ENCODE measurements at regions not wholly inside any gene's neighbourhood (a gene's known extent, or its start where the extent isn't known, plus 50 kb on each side); places are given as distances from the start of the nearest gene placed in this dataset.

GRCh38 chr18:51385270-51385669 is 187.8 kb upstream of the MEX3C start:
- TF ChIP-seq SPI1 (IDR thresholded peaks at IDR 0.05; ENCODE audit: borderline replicate concordance, low read depth) (no peak), CTCF (IDR thresholded peaks at IDR 0.05; ENCODE audit: insufficient read depth, low read length) (no peak)
- Histone ChIP-seq H3K4me3 (replicated peaks; ENCODE audit: insufficient read depth, low read length) (no peak overlapping the region), H3K27me3 (ENCODE audit: insufficient read depth, poor library complexity, severe bottlenecking) (peaks cover 2% of the 10 kb centered on the region), H3K27ac (replicated peaks) (no peak overlapping the region)
- no peak for DNase-seq (ENCODE audit: low read depth in 1 of 2, low spot score in 1 of 2)

DNA sequence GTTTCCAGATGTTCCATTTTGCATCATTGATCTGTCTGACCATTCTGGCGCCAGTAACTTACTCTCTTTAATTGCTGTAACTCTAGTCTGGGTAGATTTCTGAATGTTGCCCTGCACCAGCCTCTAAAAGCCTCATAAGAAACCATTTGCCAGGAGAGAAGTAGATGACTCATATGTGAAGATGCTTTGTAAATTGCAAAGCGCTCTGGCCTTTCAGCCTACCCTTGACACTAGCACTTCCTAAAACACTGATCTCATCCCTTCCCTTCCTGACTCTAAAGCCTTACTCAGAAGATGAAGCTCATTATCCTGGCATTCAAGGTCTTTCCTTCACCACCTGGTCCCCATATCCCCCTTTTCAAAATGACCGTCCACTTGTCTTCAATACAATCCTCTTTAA is 193.2 kb upstream of the MEX3C start:
- TF ChIP-seq GABPA (IDR thresholded peaks at IDR 0.05; ENCODE audit: low read depth) (no peak), POLR2AphosphoS5 (IDR thresholded peaks at IDR 0.05; ENCODE audit: low read depth) (no peak), SPI1 (IDR thresholded peaks at IDR 0.05; ENCODE audit: borderline replicate concordance, low read depth) (no peak), CTCF (IDR thresholded peaks at IDR 0.05; ENCODE audit: insufficient read depth, low read length) (no peak)
- TF ChIP-seq, protein P1, sequence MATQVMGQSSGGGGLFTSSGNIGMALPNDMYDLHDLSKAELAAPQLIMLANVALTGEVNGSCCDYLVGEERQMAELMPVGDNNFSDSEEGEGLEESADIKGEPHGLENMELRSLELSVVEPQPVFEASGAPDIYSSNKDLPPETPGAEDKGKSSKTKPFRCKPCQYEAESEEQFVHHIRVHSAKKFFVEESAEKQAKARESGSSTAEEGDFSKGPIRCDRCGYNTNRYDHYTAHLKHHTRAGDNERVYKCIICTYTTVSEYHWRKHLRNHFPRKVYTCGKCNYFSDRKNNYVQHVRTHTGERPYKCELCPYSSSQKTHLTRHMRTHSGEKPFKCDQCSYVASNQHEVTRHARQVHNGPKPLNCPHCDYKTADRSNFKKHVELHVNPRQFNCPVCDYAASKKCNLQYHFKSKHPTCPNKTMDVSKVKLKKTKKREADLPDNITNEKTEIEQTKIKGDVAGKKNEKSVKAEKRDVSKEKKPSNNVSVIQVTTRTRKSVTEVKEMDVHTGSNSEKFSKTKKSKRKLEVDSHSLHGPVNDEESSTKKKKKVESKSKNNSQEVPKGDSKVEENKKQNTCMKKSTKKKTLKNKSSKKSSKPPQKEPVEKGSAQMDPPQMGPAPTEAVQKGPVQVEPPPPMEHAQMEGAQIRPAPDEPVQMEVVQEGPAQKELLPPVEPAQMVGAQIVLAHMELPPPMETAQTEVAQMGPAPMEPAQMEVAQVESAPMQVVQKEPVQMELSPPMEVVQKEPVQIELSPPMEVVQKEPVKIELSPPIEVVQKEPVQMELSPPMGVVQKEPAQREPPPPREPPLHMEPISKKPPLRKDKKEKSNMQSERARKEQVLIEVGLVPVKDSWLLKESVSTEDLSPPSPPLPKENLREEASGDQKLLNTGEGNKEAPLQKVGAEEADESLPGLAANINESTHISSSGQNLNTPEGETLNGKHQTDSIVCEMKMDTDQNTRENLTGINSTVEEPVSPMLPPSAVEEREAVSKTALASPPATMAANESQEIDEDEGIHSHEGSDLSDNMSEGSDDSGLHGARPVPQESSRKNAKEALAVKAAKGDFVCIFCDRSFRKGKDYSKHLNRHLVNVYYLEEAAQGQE (IDR thresholded peaks at IDR 0.05; ENCODE audit: insufficient replicate concordance, low read depth): no peak
- no peak for DNase-seq (ENCODE audit: low read depth in 1 of 2, low spot score in 1 of 2)
- Histone ChIP-seq H3K4me3 (replicated peaks; ENCODE audit: insufficient read depth, low read length) (no peak overlapping the region), H3K27me3 (ENCODE audit: insufficient read depth, poor library complexity, severe bottlenecking) (peaks cover 5% of the 10 kb centered on the region), H3K27ac (replicated peaks) (no peak overlapping the region)

DNA sequence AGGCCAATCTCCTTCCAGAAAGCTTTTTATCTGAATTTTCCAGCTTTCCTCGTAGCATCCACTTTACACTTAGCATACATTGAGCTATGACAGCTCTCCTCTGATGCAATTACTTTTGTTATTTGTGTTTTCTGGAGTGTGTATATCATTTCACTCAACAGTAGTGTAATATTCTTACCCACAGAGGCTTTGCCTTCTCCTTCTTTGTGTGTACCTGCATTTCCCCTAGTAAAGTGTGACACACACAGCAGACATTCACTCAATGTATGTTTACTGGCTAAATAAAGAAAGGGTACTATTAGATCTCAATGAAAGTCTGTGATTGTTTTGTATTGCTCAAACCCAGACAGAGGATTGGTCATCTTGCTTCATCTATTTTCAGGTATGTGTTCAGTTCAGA is 193.7 kb upstream of the MEX3C start:
- no peak for DNase-seq (ENCODE audit: low read depth in 1 of 2, low spot score in 1 of 2)
- Histone ChIP-seq H3K27ac (replicated peaks) (no peak overlapping the region), H3K4me3 (replicated peaks; ENCODE audit: insufficient read depth, low read length) (no peak overlapping the region), H3K27me3 (ENCODE audit: insufficient read depth, poor library complexity, severe bottlenecking) (peaks cover 5% of the 10 kb centered on the region)
- no peak for TF ChIP-seq POLR2AphosphoS5 (IDR thresholded peaks at IDR 0.05; ENCODE audit: low read depth)
- no peak for TF ChIP-seq CTCF (IDR thresholded peaks at IDR 0.05; ENCODE audit: insufficient read depth, low read length)
- TF ChIP-seq, protein P1 (IDR thresholded peaks at IDR 0.05; ENCODE audit: insufficient replicate concordance, low read depth): no peak
- no peak for TF ChIP-seq GABPA (IDR thresholded peaks at IDR 0.05; ENCODE audit: low read depth)
- no peak for TF ChIP-seq SPI1 (IDR thresholded peaks at IDR 0.05; ENCODE audit: borderline replicate concordance, low read depth)

GRCh38 chr18:51391731-51392130 is 194.2 kb upstream of the MEX3C start:
- no peak overlapping the region for H3K4me3 ChIP-seq (replicated peaks; ENCODE audit: insufficient read depth, low read length)
- no peak for TF ChIP-seq GABPA (IDR thresholded peaks at IDR 0.05; ENCODE audit: low read depth)
- no peak for TF ChIP-seq POLR2AphosphoS5 (IDR thresholded peaks at IDR 0.05; ENCODE audit: low read depth)
- TF ChIP-seq, protein P1 (IDR thresholded peaks at IDR 0.05; ENCODE audit: insufficient replicate concordance, low read depth): no peak
- no peak for TF ChIP-seq CTCF (IDR thresholded peaks at IDR 0.05; ENCODE audit: insufficient read depth, low read length)
- TF ChIP-seq SPI1 (IDR thresholded peaks at IDR 0.05; ENCODE audit: borderline replicate concordance, low read depth): no peak
- DNase-seq (ENCODE audit: low read depth in 1 of 2, low spot score in 1 of 2): no peak
- peaks cover 5% of the 10 kb centered on the region for H3K27me3 ChIP-seq (ENCODE audit: insufficient read depth, poor library complexity, severe bottlenecking)
- H3K27ac ChIP-seq (replicated peaks): no peak overlapping the region

All from HL-60 (cell line).